Astrocyte (in vitro differentiated cells and primary cell): ENCODE measurements at regions not wholly inside any gene's neighbourhood (a gene's known extent, or its start where the extent isn't known, plus 50 kb on each side); places are given as distances from the start of the nearest gene placed in this dataset.

Experiments
- DNase-seq: peaks from one replicate; pipeline ENCODE4 v3.0.0-alpha.2; 2010; ENCODE audit warnings: low read depth
- FAIRE-seq: peaks from 2 replicates; lab custom pipeline; 2011; peaks lifted over from hg19 to GRCh38; lab: Jason Lieb, UNC
- H2AFZ ChIP-seq: 2 replicates; pipeline ENCODE4 v1.6.0; 2012; ENCODE audit warnings: low read depth, low read length, inconsistent platforms
- H3K27ac ChIP-seq: 2 replicates; pipeline ENCODE4 v1.5.1; 2011; ENCODE audit warnings: low read depth, low read length, inconsistent platforms
- H3K27me3 ChIP-seq: 2 replicates; pipeline ENCODE4 v1.6.0; 2011; ENCODE audit warnings: low read length, inconsistent platforms; ENCODE audit not compliant: insufficient read depth
- H3K36me3 ChIP-seq: 2 replicates; pipeline ENCODE4 v1.5.1; 2011; ENCODE audit warnings: low read length, inconsistent platforms; ENCODE audit not compliant: insufficient read depth
- H3K4me1 ChIP-seq: 2 replicates; pipeline ENCODE4 v1.5.1; 2011; ENCODE audit warnings: low read length, inconsistent platforms; ENCODE audit not compliant: insufficient read depth
- H3K4me2 ChIP-seq: 2 replicates; pipeline ENCODE4 v1.6.0; 2012; ENCODE audit warnings: low read length, inconsistent platforms
- H3K4me3 ChIP-seq: 2 replicates; pipeline ENCODE4 v1.5.1; 2011; ENCODE audit warnings: low read depth, mild to moderate bottlenecking, low read length, inconsistent platforms; ENCODE audit not compliant: insufficient read depth
- H3K79me2 ChIP-seq: 2 replicates; pipeline ENCODE4 v1.6.0; 2012; ENCODE audit warnings: mild to moderate bottlenecking, low read length, inconsistent platforms; ENCODE audit not compliant: insufficient read depth
- H3K9ac ChIP-seq: 2 replicates; pipeline ENCODE4 v1.6.0; 2012; ENCODE audit warnings: mild to moderate bottlenecking, low read length, inconsistent platforms
- H3K9me3 ChIP-seq: 2 replicates; pipeline ENCODE4 v1.5.1; 2012; ENCODE audit warnings: low read depth, mild to moderate bottlenecking, low read length, inconsistent platforms; ENCODE audit not compliant: insufficient read depth
- H4K20me1 ChIP-seq: 2 replicates; pipeline ENCODE4 v1.6.0; 2012; ENCODE audit warnings: low read length, inconsistent platforms; ENCODE audit not compliant: insufficient read depth
- H3K27ac Mint-ChIP-seq: one replicate; pipeline ENCODE4 v1.8.0; 2021; ENCODE audit warnings: mild to moderate bottlenecking, mixed read lengths; ENCODE audit not compliant: unreplicated experiment
- H3K27me3 Mint-ChIP-seq: one replicate; pipeline ENCODE4 v1.8.0; 2021; ENCODE audit warnings: low read depth, mixed read lengths; ENCODE audit not compliant: unreplicated experiment
- H3K36me3 Mint-ChIP-seq: one replicate; pipeline ENCODE4 v1.8.0; 2021; ENCODE audit warnings: low read depth, mixed read lengths; ENCODE audit not compliant: unreplicated experiment
- H3K4me1 Mint-ChIP-seq: one replicate; pipeline ENCODE4 v1.8.0; 2021; ENCODE audit warnings: low read depth, mixed read lengths; ENCODE audit not compliant: unreplicated experiment
- H3K4me3 Mint-ChIP-seq: one replicate; pipeline ENCODE4 v1.8.0; 2021; ENCODE audit warnings: mild to moderate bottlenecking, moderate library complexity, mixed read lengths; ENCODE audit not compliant: unreplicated experiment
- H3K9me3 Mint-ChIP-seq: one replicate; pipeline ENCODE4 v1.8.0; 2021; ENCODE audit warnings: mild to moderate bottlenecking, mixed read lengths; ENCODE audit not compliant: unreplicated experiment
- EZH2 ChIP-seq: IDR thresholded peaks from 2 replicates; pipeline ENCODE4 v1.6.1; 2012; ENCODE audit warnings: mild to moderate bottlenecking, low read length, inconsistent platforms; ENCODE audit not compliant: insufficient read depth
- TF ChIP-seq, protein P1 (sequence below): IDR thresholded peaks from 2 replicates; pipeline ENCODE4 v1.5.1; 2011; ENCODE audit warnings: low read depth, mild to moderate bottlenecking, inconsistent platforms, low read length, moderate library complexity; ENCODE audit not compliant: insufficient read depth

DNA sequence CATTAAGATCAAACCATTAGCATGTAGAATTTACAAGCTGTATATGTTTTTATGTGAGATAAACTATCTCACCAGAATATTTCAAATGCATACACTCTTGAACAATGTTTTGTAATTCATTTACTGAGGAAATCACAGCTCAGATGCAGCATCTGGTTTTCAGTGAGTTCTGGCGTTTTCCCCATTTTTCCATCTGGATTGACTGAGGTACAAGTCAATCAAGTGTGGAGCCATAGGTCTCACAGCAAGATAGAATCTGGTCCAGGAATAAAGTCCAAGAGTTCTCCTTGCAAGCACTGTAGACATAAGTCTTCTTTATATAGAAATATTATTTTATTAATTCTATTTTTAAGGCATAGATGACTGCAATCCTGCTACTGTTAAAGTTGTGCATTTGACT is 219.3 kb downstream of the ZBBX start:
- Mint-ChIP-seq H3K36me3 (no peaks in the 10 kb centered on the region), H3K4me1 (peaks cover 3% of the 10 kb centered on the region), H3K9me3 (peaks cover 4% of the 10 kb centered on the region), H3K27ac (no peak overlapping the region), H3K27me3 (no peaks in the 10 kb centered on the region), H3K4me3 (no peak overlapping the region)
- Histone ChIP-seq H4K20me1 (no peaks in the 10 kb centered on the region), H3K4me1 (no peaks in the 10 kb centered on the region), H3K27me3 (no peaks in the 10 kb centered on the region), H3K9me3 (no peaks in the 10 kb centered on the region), H2AFZ (no peak overlapping the region), H3K27ac (no peak overlapping the region), H3K4me2 (no peak overlapping the region), H3K36me3 (no peaks in the 10 kb centered on the region), H3K9ac (no peak overlapping the region), H3K79me2 (no peaks in the 10 kb centered on the region), H3K4me3 (no peak overlapping the region)
- TF ChIP-seq, protein P1, sequence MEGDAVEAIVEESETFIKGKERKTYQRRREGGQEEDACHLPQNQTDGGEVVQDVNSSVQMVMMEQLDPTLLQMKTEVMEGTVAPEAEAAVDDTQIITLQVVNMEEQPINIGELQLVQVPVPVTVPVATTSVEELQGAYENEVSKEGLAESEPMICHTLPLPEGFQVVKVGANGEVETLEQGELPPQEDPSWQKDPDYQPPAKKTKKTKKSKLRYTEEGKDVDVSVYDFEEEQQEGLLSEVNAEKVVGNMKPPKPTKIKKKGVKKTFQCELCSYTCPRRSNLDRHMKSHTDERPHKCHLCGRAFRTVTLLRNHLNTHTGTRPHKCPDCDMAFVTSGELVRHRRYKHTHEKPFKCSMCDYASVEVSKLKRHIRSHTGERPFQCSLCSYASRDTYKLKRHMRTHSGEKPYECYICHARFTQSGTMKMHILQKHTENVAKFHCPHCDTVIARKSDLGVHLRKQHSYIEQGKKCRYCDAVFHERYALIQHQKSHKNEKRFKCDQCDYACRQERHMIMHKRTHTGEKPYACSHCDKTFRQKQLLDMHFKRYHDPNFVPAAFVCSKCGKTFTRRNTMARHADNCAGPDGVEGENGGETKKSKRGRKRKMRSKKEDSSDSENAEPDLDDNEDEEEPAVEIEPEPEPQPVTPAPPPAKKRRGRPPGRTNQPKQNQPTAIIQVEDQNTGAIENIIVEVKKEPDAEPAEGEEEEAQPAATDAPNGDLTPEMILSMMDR: no peak
- no peak for TF ChIP-seq EZH2
- FAIRE-seq: no peak
- DNase-seq: no peak

GRCh38 chr3:167151636-167152035 is 228.5 kb downstream of the ZBBX start:
- no peak for TF ChIP-seq EZH2
- TF ChIP-seq, protein P1: no peak
- H3K27ac Mint-ChIP-seq: no peak overlapping the region
- Histone ChIP-seq H3K79me2 (no peaks in the 10 kb centered on the region), H3K4me1 (no peaks in the 10 kb centered on the region), H3K9ac (no peak overlapping the region), H3K9me3 (no peaks in the 10 kb centered on the region), H3K27ac (no peak overlapping the region), H4K20me1 (no peaks in the 10 kb centered on the region), H2AFZ (no peak overlapping the region), H3K4me2 (no peak overlapping the region), H3K4me3 (no peak overlapping the region), H3K27me3 (no peaks in the 10 kb centered on the region), H3K36me3 (no peaks in the 10 kb centered on the region)
- no peaks in the 10 kb centered on the region for H3K36me3 Mint-ChIP-seq
- FAIRE-seq (no peak), DNase-seq (no peak)
- H3K27me3 Mint-ChIP-seq: no peaks in the 10 kb centered on the region
- H3K4me3 Mint-ChIP-seq: no peak overlapping the region
- H3K4me1 Mint-ChIP-seq: no peaks in the 10 kb centered on the region
- peaks cover 16% of the 10 kb centered on the region for H3K9me3 Mint-ChIP-seq

DNA sequence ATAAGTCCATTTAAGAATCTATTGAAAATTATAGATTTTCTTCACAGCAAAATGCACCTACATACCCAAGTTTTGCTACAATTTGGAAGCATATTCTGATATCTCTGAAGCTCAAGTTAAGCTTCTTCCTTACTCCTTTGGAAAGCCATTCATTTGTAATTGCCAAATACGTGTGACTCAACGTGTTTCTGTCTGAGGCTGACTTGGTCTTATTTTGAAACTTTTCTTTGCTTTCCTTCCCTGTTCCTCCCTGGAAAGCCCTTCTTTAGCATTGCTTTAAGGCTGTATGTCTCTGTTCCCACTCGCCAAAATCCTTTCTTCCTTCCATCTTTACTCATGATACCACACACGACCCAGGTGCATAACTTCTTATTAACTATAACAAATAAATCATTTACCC is 232.0 kb downstream of the ZBBX start:
- no peaks in the 10 kb centered on the region for H3K9me3 Mint-ChIP-seq
- H3K4me1 Mint-ChIP-seq: no peaks in the 10 kb centered on the region
- Histone ChIP-seq H3K79me2 (no peaks in the 10 kb centered on the region), H3K4me1 (no peaks in the 10 kb centered on the region), H3K9me3 (no peaks in the 10 kb centered on the region), H3K9ac (no peak overlapping the region), H4K20me1 (no peaks in the 10 kb centered on the region), H3K27ac (no peak overlapping the region), H3K27me3 (no peaks in the 10 kb centered on the region), H2AFZ (no peak overlapping the region), H3K4me2 (no peak overlapping the region), H3K36me3 (no peaks in the 10 kb centered on the region), H3K4me3 (no peak overlapping the region)
- no peak overlapping the region for H3K27ac Mint-ChIP-seq
- FAIRE-seq (no peak), DNase-seq (no peak)
- no peaks in the 10 kb centered on the region for H3K27me3 Mint-ChIP-seq
- H3K36me3 Mint-ChIP-seq: no peaks in the 10 kb centered on the region
- TF ChIP-seq EZH2: no peak
- TF ChIP-seq, protein P1: no peak
- H3K4me3 Mint-ChIP-seq: no peak overlapping the region
